ENCODE measurements at regions not wholly inside any gene's neighbourhood (a gene's known extent, or its start where the extent isn't known, plus 50 kb on each side); places are given as distances from the start of the nearest gene placed in this dataset.

- TF ChIP-seq CTCF (IDR thresholded peaks at IDR 0.05) (no peak), EZH2 (IDR thresholded peaks at IDR 0.05; ENCODE audit: borderline replicate concordance, insufficient read depth, low read depth, low read length, poor library complexity, severe bottlenecking) (no peak)
These were observed 51.8 kb upstream of the APCDD1L start for GRCh38 chr20:58566981-58567380.
